DMS 273 (cell line): ENCODE measurements at regions not wholly inside any gene's neighbourhood (a gene's known extent, or its start where the extent isn't known, plus 50 kb on each side); places are given as distances from the start of the nearest gene placed in this dataset.

Source experiments
- DNase-seq: peaks from one replicate; lab custom pipeline; 2025; ENCODE audit not compliant: unreplicated experiment; lab: John Stamatoyannopoulos, UW

- no peak for DNase-seq
Observed at GRCh38 chr13:63025741-63026140, 1610.1 kb upstream of the PCDH20 start.

DNA sequence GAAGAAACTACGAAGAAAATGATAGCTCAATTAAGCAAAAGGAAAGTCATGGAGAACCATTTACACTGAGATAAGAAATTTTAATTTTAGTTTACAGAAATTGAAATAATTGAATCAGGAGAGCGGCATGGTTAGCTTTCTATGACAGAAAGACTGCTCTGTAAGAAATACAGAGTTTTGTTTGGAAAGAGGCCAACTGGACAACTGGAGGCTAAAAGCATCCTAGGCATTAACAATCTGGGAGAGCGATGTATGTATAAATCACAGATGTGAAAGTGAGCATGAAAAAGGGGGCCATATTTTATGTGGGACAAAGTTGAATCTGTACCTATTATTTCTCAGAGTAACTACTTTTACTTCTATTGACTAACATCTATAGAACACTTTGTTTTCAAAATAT lies 1608.8 kb upstream of the PCDH20 start:
- peak; percentile 56 for DNase-seq

- peak; percentile 3 for DNase-seq
Observed at GRCh38 chr13:63011996-63012395, 1596.3 kb upstream of the PCDH20 start.

DNA sequence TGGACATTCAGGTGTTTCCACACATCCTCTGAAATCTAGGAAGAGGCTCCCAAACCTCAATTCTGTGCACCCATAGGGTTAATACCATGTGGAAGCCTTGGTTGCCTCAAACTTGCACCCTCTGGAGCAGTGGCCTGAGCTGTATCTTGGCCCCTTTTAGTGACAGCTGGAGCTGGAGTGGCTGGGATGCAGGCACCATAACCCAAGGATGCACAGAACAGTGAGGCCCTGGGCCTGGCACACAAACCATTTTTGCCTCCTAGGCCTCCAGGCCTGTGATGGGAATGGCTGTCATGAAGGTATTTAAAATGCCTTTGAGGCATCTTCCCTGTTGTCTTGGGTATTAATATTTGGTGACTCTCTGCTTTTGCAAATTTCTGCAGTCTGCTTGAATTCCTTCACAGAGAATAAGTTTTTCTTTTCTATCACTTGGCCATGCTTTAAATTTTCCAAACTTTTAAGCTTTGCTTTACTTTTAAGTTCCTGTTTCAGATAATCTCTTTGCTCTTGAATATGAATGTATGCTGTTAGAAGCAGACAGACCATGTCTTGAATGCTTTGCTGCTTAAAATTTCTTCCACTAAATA lies 1594.5 kb upstream of the PCDH20 start:
- DNase-seq = no peak

GRCh38 chr13:63005625-63006024 lies 1590.0 kb upstream of the PCDH20 start:
- no peak for DNase-seq

- no peak for DNase-seq
Observed at GRCh38 chr13:62997696-62998095, 1582.0 kb upstream of the PCDH20 start.

GRCh38 chr13:62997038-62997599 lies 1581.5 kb upstream of the PCDH20 start:
- DNase-seq = no peak

GRCh38 chr13:62973804-62974203 lies 1558.2 kb upstream of the PCDH20 start:
- no peak for DNase-seq

DNA sequence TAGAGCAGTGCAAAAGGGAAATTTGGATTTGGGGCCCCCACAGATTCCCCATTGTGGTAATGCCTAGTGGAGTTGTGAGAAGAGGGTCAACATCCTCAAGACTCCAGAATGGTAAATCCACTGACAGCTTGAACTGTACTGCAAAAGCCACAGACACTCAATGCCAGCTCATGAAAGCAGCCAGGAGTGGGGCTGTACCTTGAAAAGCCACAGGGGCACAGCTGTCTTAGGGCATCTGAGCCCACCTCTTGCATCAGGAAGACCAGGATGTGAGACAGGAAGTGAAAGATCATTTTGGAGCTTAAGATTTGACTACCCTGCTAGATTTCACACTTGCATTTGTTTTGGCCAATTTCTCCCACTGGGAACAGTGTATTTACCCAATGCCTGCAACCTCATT lies 1548.9 kb upstream of the PCDH20 start:
- DNase-seq = no peak

- no peak for DNase-seq
Observed at GRCh38 chr13:62960723-62961122, 1545.1 kb upstream of the PCDH20 start.

GRCh38 chr13:62933809-62934208 lies 1518.2 kb upstream of the PCDH20 start:
- DNase-seq = peak; percentile 8

GRCh38 chr13:62932256-62932883 lies 1516.7 kb upstream of the PCDH20 start:
- no peak for DNase-seq

- no peak for DNase-seq
Observed at GRCh38 chr13:62931853-62932252, 1516.2 kb upstream of the PCDH20 start.

DNA sequence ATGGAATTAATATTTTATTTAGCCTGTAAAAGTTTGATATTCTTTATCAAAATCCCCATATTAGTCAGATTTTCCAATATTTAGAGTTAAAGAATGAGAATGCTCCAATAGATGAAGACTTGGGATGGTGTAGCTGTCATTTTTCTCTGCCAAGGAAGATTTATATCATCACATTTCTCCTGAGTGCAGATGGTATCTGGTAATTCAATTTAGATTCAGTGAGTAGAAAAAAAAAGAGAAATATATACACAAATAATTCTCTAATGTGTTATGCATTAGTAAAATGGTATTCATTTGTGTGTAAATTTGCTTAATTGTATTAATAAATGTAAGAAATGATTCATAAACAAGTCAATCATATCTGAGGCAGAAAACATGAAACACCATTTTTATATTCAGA lies 1508.7 kb upstream of the PCDH20 start:
- DNase-seq = no peak

DNA sequence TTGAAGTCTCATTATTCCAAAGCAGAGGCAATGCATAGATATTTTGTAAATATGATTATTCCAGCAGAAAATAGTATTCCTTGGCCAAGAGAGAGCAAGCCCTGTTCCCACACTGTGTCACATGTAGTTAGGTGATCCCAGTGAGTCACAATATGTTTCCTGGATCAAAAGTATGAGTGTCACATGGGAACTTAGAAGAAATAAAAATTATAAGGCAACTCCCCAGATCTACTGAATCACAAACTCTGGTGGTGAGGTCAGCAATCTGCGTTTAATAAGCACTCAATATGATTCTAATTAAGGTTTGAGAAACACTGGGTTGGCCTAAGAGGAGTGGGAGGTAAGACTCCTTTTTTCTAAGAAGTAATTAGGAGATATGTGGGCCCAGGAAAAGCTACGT lies 1504.5 kb upstream of the PCDH20 start:
- no peak for DNase-seq

DNA sequence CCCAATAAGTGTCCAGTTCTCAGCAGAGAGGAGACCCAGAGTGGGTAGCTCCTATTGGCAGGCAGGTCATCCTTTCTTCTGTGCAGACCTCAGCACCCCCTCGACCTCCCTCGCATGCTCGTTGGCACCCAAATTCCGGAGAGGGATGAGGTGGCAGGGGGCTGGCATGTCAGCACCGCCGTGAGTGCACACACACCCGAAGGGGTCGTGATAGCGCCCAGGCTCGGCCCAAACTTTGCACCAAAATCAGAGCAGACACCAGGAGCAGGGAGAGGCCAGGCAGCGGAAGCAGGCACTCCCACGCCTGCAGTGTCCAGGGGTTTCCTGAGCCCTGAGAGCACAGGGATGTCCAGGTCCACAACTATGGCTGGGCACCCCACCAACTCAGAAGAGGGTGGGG lies 1503.8 kb upstream of the PCDH20 start:
- DNase-seq = no peak

DNA sequence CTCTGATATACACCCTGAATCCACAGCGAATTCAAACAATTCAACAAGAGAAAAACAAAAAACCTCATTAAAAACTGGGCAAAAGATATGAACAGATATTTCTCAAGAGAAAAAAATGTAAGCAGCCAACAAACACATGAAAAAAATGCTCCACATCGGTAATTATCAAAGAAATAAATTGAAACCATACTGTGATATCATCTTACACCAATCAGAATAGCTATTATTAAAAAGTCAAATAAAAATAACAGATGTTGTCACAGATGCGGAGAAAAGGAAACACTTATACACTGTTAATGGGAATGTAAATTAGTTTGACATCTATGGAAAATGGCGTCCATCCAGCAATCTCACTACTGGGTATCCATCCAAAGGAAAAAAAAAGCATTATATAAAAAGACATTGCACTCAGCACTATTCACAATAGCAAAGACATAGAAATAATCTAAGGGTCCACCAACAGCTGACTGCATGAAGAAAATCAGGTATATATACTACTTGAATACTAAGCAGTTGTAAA lies 1495.0 kb upstream of the PCDH20 start:
- DNase-seq = peak; percentile 69

DNA sequence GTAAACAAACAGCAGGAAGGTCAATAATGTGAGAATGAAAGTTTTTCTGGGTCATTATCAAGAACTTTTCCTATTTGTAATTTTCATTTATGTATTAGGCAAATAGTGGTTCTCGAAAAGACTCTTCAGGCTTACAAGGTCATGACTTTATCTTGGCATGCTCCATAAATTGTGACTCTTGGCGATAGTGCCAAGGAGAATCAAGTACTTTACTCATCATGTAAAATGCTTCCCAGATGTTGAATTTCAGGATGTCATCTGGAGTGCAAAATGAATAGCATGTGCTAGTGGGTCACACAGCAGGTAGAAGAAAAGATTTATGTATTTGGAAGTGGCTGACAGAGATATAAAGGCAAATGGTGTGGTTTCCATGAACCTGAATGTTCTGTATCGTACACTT lies 1492.7 kb upstream of the PCDH20 start:
- DNase-seq = peak; percentile 22

DNA sequence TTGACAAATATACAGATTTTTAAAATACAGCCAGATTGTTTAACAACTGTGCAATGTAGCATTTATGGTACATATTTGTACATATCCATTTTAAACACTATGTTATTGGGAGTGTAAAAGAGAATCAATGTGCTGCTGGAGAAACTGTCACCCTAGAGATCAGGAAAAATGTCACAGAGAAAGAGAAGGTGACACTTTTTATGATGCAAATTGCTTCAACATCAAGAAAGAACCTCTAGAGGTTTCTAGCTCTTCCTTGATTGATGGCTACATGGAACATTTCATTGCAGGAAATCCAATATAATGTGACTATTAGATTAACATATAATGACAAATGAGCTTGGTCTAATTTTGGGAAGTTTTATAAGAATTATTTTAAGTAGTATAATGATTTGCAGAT lies 1491.2 kb upstream of the PCDH20 start:
- DNase-seq = no peak

DNA sequence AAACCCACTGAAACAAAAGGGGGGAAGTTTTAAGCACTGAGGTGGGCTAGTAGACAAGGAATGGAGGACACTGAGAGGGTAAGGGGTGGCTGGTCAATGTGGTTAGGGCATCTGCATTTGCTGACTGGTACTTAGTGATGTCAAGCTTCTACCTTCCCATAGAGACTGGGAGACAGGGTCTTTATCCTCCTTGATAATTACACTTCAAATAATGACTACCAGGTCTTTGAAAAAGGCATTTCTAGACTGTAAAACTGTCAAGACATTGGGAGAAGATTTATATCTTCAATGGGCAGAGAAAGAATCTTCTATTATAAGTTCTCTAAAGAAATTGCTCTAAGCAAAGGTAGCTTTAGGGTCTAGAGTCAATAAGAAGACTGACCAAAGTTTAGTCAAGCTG lies 1490.8 kb upstream of the PCDH20 start:
- DNase-seq = no peak

GRCh38 chr13:62887046-62887445 lies 1471.4 kb upstream of the PCDH20 start:
- DNase-seq = no peak

DNA sequence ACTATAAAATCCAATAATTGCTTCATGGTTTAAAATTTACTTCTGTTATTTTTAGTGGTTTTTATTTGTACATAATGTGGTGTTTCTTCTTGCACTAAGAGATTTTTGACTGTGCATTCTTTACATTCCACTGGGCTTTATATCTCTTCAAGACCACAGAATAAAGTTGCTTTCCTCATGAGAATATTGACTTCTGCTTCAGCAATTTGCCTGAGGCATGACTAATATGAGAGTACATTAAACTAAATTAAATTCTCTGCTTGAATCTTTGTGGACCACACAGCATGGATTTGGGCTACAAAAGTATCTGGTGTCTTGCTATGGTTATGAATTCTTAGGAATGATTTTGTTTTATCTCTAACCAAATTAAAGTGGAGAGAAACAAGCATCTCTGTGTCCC lies 1463.4 kb upstream of the PCDH20 start:
- DNase-seq = no peak
